GM13976 (cell line): ENCODE measurements at regions not wholly inside any gene's neighbourhood (a gene's known extent, or its start where the extent isn't known, plus 50 kb on each side); places are given as distances from the start of the nearest gene placed in this dataset.

Experiments used
- DNase-seq: peaks from one replicate; pipeline ENCODE4 v3.0.0; 2012; ENCODE audit warnings: low spot score
- CTCF ChIP-seq: IDR thresholded peaks from 2 replicates; pipeline ENCODE4 v1.5.1; 2012; ENCODE audit warnings: borderline replicate concordance, mild to moderate bottlenecking; ENCODE audit not compliant: insufficient read depth; ENCODE audit errors: extremely low read depth, missing control alignments, control extremely low read depth
- in situ Hi-C: fragments of 300-500 bp; cut with MboI; formaldehyde crosslinking; loops from one replicate; pipeline ENCODE4 v1.12.0; 2022; ENCODE audit warnings: low sequenced_read_pairs, mixed read lengths, inconsistent platforms; ENCODE audit not compliant: unreplicated experiment

- TF ChIP-seq CTCF, result no peak
- DNase-seq, result no peak
- in situ Hi-C loops, result no loop called here
These were observed 962.1 kb downstream of the KCNMA1 start for GRCh38 chr10:76675561-76675950.

- no peak for TF ChIP-seq CTCF
- DNase-seq, result no peak
- in situ Hi-C loops, result no loop called here
These were observed 969.9 kb downstream of the KCNMA1 start for GRCh38 chr10:76667408-76668370.

GRCh38 chr10:76666891-76667290 lies 970.7 kb downstream of the KCNMA1 start:
- in situ Hi-C loops, result no loop called here
- DNase-seq, result no peak
- TF ChIP-seq CTCF, result no peak

GRCh38 chr10:76665029-76665428 lies 972.6 kb downstream of the KCNMA1 start:
- no peak for DNase-seq
- in situ Hi-C loops, result no loop called here
- no peak for TF ChIP-seq CTCF

GRCh38 chr10:76657337-76658012 lies 980.1 kb downstream of the KCNMA1 start:
- no peak for TF ChIP-seq CTCF
- DNase-seq, result no peak
- in situ Hi-C loops, result no loop called here

GRCh38 chr10:76651154-76651553 lies 986.5 kb downstream of the KCNMA1 start:
- no peak for DNase-seq
- TF ChIP-seq CTCF, result no peak
- in situ Hi-C loops, result no loop called here
